MCF 10A (cell line): ENCODE measurements at regions not wholly inside any gene's neighbourhood (a gene's known extent, or its start where the extent isn't known, plus 50 kb on each side); places are given as distances from the start of the nearest gene placed in this dataset.
"Not testable (repeated sequence)": the region's sequence is repeated elsewhere in the genome, so short reads cannot be mapped to it uniquely, and the experiment has no call there.

Source experiments
- BruUV-seq: library from RNA; stranded (reverse); fragments of 400-500 nt; replicated peaks from 2 replicates; lab custom pipeline; 2021; lab: Mats Ljungman, UMichigan
- CTCF ChIA-PET: fragments of 300-600 bp; sonication (Branson Sonifier 250); formaldehyde crosslinking; extraction: SDS; loops from one replicate; lab custom pipeline; 2021; ENCODE audit warnings: antibody characterized with exemption, inconsistent platforms; lab: Yijun Ruan, JAX
- POLR2A ChIA-PET: fragments of 300-600, 350-650 bp; sonication (Branson Sonifier 250); formaldehyde crosslinking; extraction: SDS; loops from one replicate; lab custom pipeline; 2020; ENCODE audit warnings: antibody characterized with exemption, inconsistent platforms; lab: Yijun Ruan, JAX
- DNase-seq: peaks from one replicate; pipeline ENCODE4 v3.0.0-alpha.2; 2018; ENCODE audit not compliant: unreplicated experiment
- H3K27ac Mint-ChIP-seq: one replicate; pipeline ENCODE4 v1.8.0; 2022; ENCODE audit warnings: mild to moderate bottlenecking, low read depth, mixed read lengths; ENCODE audit not compliant: unreplicated experiment
- H3K27me3 Mint-ChIP-seq: one replicate; pipeline ENCODE4 v1.8.0; 2022; ENCODE audit warnings: mixed read lengths; ENCODE audit not compliant: insufficient read depth, unreplicated experiment
- H3K36me3 Mint-ChIP-seq: one replicate; pipeline ENCODE4 v1.8.0; 2022; ENCODE audit warnings: mild to moderate bottlenecking, moderate library complexity, mixed read lengths; ENCODE audit not compliant: insufficient read depth, unreplicated experiment
- H3K4me1 Mint-ChIP-seq: one replicate; pipeline ENCODE4 v1.8.0; 2022; ENCODE audit warnings: mixed read lengths; ENCODE audit not compliant: insufficient read depth, unreplicated experiment
- H3K4me3 Mint-ChIP-seq: one replicate; pipeline ENCODE4 v1.8.0; 2022; ENCODE audit warnings: mild to moderate bottlenecking, moderate library complexity, mixed read lengths; ENCODE audit not compliant: unreplicated experiment
- H3K9me3 Mint-ChIP-seq: one replicate; pipeline ENCODE4 v1.8.0; 2022; ENCODE audit warnings: mixed read lengths; ENCODE audit not compliant: unreplicated experiment
- CTCF ChIP-seq: fragments of 200-600 bp; IDR thresholded peaks from one replicate; pipeline ENCODE4 v1.8.0; 2022; ENCODE audit warnings: antibody characterized with exemption, mild to moderate bottlenecking; ENCODE audit not compliant: unreplicated experiment
- intact Hi-C: fragments of 100-400 bp; cut with micrococcal nuclease; formaldehyde crosslinking; loops from 2 replicates; pipeline ENCODE4 v1.14.1; 2022

GRCh38 chr9:115850548-115851304 lies 302.9 kb upstream of the PAPPA start:
- H3K36me3 Mint-ChIP-seq = no peaks in the 10 kb centered on the region
- no TSS peak for BruUV-seq
- no peak overlapping the region for H3K4me3 Mint-ChIP-seq
- POLR2A ChIA-PET = no interaction called here
- intact Hi-C loops = loop anchor here (10.0 kb wide), 1 partner anchor 136 kb away; no protein-coding TSS in a partner anchor
- peak; percentile 33 for DNase-seq
- H3K27ac Mint-ChIP-seq = no peak overlapping the region
- no peaks in the 10 kb centered on the region for H3K27me3 Mint-ChIP-seq
- H3K9me3 Mint-ChIP-seq = no peaks in the 10 kb centered on the region
- no peak for TF ChIP-seq CTCF
- peaks cover 27% of the 10 kb centered on the region for H3K4me1 Mint-ChIP-seq
- CTCF ChIA-PET = interaction anchor here (0.6 to 2.1 kb wide), 2 partner anchors 156 to 257 kb away, joined by 3 to 9 read pairs; no protein-coding TSS in a partner anchor

GRCh38 chr9:115855458-115856133 lies 298.0 kb upstream of the PAPPA start:
- POLR2A ChIA-PET = no interaction called here
- H3K27me3 Mint-ChIP-seq = no peaks in the 10 kb centered on the region

GRCh38 chr9:115858421-115858820 lies 295.2 kb upstream of the PAPPA start:
- CTCF ChIA-PET, DNase-seq, BruUV-seq, H3K36me3 Mint-ChIP-seq, H3K27me3 Mint-ChIP-seq, H3K27ac Mint-ChIP-seq, H3K9me3 Mint-ChIP-seq, H3K4me1 Mint-ChIP-seq, POLR2A ChIA-PET, H3K4me3 Mint-ChIP-seq: not testable (repeated sequence)
- intact Hi-C loops = loop anchor here (10.0 kb wide), 1 partner anchor 144 kb away; no protein-coding TSS in a partner anchor

More at GRCh38 chr9:115855458-115856133, 298.0 kb upstream of the PAPPA start:
- H3K9me3 Mint-ChIP-seq = no peaks in the 10 kb centered on the region
- H3K4me3 Mint-ChIP-seq = no peak overlapping the region
- no peaks in the 10 kb centered on the region for H3K36me3 Mint-ChIP-seq
- intact Hi-C loops = loop anchor here (10.0 kb wide), 1 partner anchor 141 kb away; no protein-coding TSS in a partner anchor
- H3K27ac Mint-ChIP-seq = no peak overlapping the region
- DNase-seq = no peak
- no TSS peak for BruUV-seq
- H3K4me1 Mint-ChIP-seq = peaks cover 12% of the 10 kb centered on the region
- CTCF ChIA-PET = interaction anchor here (1.1 kb wide), 1 partner anchor 10 kb away, joined by 3 read pairs; no protein-coding TSS in a partner anchor
- TF ChIP-seq CTCF = no peak

GRCh38 chr9:115862021-115862420 lies 291.6 kb upstream of the PAPPA start:
- Mint-ChIP-seq H3K27ac (no peak overlapping the region), H3K9me3 (no peaks in the 10 kb centered on the region), H3K36me3 (no peaks in the 10 kb centered on the region), H3K27me3 (no peaks in the 10 kb centered on the region), H3K4me1 (no peaks in the 10 kb centered on the region), H3K4me3 (no peak overlapping the region)
- BruUV-seq = no TSS peak
- POLR2A ChIA-PET = interaction anchor here (0.6 kb wide), 1 partner anchor 511 kb away, joined by 3 read pairs; no protein-coding TSS in a partner anchor
- TF ChIP-seq CTCF = no peak
- no peak for DNase-seq
- intact Hi-C loops = no loop called here
- CTCF ChIA-PET = interaction anchor here (0.7 kb wide), 1 partner anchor 941 kb away, joined by 5 read pairs; no protein-coding TSS in a partner anchor
